Neural crest cell (in vitro differentiated cells): ENCODE measurements at regions not wholly inside any gene's neighbourhood (a gene's known extent, or its start where the extent isn't known, plus 50 kb on each side); places are given as distances from the start of the nearest gene placed in this dataset.

Experiments used
- DNase-seq: peaks from one replicate; pipeline ENCODE4 v3.0.0; 2021; ENCODE audit warnings: low read depth, mixed read lengths, low spot score
- H3K27ac Mint-ChIP-seq: one replicate; pipeline ENCODE4 v1.8.0; 2021; ENCODE audit warnings: mild to moderate bottlenecking, mixed read lengths; ENCODE audit not compliant: unreplicated experiment
- H3K27me3 Mint-ChIP-seq: 2 replicates; pipeline ENCODE4 v1.8.0; 2021; ENCODE audit warnings: low read depth, mild to moderate bottlenecking, mixed read lengths
- H3K36me3 Mint-ChIP-seq: 2 replicates; pipeline ENCODE4 v1.8.0; 2021; ENCODE audit warnings: low read depth, mild to moderate bottlenecking, mixed read lengths
- H3K4me1 Mint-ChIP-seq: 2 replicates; pipeline ENCODE4 v1.8.0; 2021; ENCODE audit warnings: mixed read lengths
- H3K4me3 Mint-ChIP-seq: one replicate; pipeline ENCODE4 v1.8.0; 2021; ENCODE audit warnings: mild to moderate bottlenecking, mixed read lengths
- H3K9me3 Mint-ChIP-seq: 2 replicates; pipeline ENCODE4 v1.8.0; 2021; ENCODE audit warnings: mixed read lengths
- TF ChIP-seq, protein P1 (sequence below): fragments of 200-600 bp; sonication (generic); conservative IDR thresholded peaks from 2 replicates; pipeline ENCODE4 v1.5.0; 2021; ENCODE audit warnings: antibody characterized with exemption, mild to moderate bottlenecking

GRCh38 chr5:91477408-91477807 is 94.3 kb upstream of the ARRDC3 start:
- Mint-ChIP-seq H3K4me1 (no peaks in the 10 kb centered on the region), H3K27me3 (no peaks in the 10 kb centered on the region), H3K36me3 (no peaks in the 10 kb centered on the region), H3K9me3 (no peaks in the 10 kb centered on the region), H3K27ac (no peak overlapping the region), H3K4me3 (no peak overlapping the region)
- TF ChIP-seq, protein P1, sequence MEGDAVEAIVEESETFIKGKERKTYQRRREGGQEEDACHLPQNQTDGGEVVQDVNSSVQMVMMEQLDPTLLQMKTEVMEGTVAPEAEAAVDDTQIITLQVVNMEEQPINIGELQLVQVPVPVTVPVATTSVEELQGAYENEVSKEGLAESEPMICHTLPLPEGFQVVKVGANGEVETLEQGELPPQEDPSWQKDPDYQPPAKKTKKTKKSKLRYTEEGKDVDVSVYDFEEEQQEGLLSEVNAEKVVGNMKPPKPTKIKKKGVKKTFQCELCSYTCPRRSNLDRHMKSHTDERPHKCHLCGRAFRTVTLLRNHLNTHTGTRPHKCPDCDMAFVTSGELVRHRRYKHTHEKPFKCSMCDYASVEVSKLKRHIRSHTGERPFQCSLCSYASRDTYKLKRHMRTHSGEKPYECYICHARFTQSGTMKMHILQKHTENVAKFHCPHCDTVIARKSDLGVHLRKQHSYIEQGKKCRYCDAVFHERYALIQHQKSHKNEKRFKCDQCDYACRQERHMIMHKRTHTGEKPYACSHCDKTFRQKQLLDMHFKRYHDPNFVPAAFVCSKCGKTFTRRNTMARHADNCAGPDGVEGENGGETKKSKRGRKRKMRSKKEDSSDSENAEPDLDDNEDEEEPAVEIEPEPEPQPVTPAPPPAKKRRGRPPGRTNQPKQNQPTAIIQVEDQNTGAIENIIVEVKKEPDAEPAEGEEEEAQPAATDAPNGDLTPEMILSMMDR, result no peak
- no peak for DNase-seq

DNA sequence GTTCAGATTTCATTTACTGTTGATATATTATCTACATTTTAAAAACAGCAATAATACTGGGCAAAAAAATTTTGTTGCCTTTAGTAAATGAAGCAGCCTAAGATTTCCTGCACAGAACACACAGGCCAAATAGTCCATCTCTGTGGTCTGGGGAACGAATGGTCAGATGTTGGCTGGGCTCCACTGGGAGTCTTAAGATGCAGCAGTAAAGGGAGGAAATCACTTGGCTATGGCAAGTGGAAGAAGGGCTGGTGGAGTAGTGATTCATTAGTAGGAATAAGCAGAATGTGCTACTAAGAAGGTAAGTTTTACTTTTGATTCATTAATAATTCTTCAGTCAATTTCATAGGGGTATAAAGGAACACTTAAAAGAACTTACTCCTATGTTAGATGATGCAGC is 91.1 kb upstream of the ARRDC3 start:
- no peak overlapping the region for H3K4me3 Mint-ChIP-seq
- H3K27ac Mint-ChIP-seq, result no peak overlapping the region
- no peaks in the 10 kb centered on the region for H3K9me3 Mint-ChIP-seq
- H3K4me1 Mint-ChIP-seq, result peaks cover 9% of the 10 kb centered on the region
- no peaks in the 10 kb centered on the region for H3K36me3 Mint-ChIP-seq
- no peak for DNase-seq
- H3K27me3 Mint-ChIP-seq, result no peaks in the 10 kb centered on the region
- TF ChIP-seq, protein P1, result no peak

GRCh38 chr5:91472631-91473030 is 89.5 kb upstream of the ARRDC3 start:
- Mint-ChIP-seq H3K4me1 (peaks cover 17% of the 10 kb centered on the region), H3K36me3 (no peaks in the 10 kb centered on the region), H3K27me3 (no peaks in the 10 kb centered on the region), H3K27ac (no peak overlapping the region), H3K9me3 (no peaks in the 10 kb centered on the region), H3K4me3 (no peak overlapping the region)
- DNase-seq, result no peak
- TF ChIP-seq, protein P1, result no peak

DNA sequence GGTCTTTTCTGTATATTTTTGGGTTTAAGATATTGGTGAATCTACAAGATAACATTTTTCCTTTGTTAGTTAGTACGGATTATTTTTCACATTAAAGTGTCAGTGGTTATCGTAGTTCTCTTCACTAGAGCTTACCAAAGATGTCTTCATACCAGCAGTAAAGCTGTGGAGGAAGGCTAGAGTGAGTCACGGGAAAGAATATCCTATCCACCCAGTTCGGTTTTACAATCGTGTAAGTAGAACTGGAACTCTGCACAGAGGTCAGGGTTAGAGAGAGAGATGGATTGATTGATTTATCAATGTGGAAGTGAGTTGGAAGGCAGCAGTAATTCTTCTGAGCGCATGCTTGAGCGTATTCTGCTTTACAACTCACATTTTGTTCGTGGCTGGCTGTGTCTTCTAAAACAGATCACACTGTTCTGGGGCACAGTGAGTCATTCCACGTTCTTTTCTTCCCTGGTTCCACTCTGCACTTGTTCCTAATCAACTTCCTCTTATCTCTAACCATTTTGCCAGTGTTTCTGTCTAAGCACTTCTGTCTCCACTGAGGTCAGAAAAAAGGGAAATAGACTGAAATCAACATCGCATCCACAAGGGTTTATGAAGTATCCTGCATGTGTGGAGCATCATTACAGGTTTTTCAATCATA is 86.5 kb upstream of the ARRDC3 start:
- peaks cover 17% of the 10 kb centered on the region for H3K4me1 Mint-ChIP-seq
- no peaks in the 10 kb centered on the region for H3K36me3 Mint-ChIP-seq
- TF ChIP-seq, protein P1, result no peak
- H3K4me3 Mint-ChIP-seq, result no peak overlapping the region
- no peaks in the 10 kb centered on the region for H3K27me3 Mint-ChIP-seq
- no peak overlapping the region for H3K27ac Mint-ChIP-seq
- H3K9me3 Mint-ChIP-seq, result peaks cover 4% of the 10 kb centered on the region
- no peak for DNase-seq

DNA sequence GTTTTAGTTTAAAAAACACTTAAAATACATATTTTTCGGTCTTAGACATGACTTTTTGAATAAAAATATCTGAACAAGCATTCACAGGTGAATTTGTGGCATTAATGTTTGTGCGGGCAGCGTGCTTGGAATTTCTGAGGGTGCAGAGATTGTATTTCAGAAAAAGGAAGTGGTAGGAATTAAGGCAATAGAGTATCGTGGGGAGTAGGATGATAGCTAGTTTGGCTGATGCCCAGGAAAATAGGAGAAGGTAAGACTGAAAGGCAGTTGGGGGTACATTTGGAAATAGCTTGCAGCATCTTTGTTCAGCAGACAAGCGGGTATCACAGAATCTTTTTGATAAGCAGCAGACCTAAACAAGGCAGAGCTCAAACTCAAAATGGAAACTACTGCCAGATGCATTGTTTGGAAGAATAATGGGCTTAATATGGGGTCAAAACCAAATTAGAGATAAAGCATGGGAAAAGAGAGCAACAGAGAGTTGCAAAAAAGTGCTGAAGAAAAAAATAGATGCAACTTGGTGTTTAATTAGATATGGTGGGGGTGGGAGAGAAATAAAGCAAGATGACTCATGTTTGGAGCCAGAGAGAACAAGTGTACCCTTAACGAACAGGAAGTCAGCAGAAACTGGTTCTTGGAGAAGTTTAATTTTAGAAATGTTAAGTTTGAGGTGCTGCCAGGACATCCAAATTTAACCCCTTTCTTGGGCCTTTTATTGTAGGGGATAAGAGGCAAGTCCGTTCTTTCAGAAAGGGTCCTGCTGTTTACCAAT is 85.7 kb upstream of the ARRDC3 start:
- no peak overlapping the region for H3K27ac Mint-ChIP-seq
- no peaks in the 10 kb centered on the region for H3K36me3 Mint-ChIP-seq
- no peaks in the 10 kb centered on the region for H3K27me3 Mint-ChIP-seq
- TF ChIP-seq, protein P1, result no peak
- no peak for DNase-seq
- H3K4me1 Mint-ChIP-seq, result peaks cover 17% of the 10 kb centered on the region
- peaks cover 6% of the 10 kb centered on the region for H3K9me3 Mint-ChIP-seq
- H3K4me3 Mint-ChIP-seq, result no peak overlapping the region
